GM23338 (cell line): ENCODE measurements at regions not wholly inside any gene's neighbourhood (a gene's known extent, or its start where the extent isn't known, plus 50 kb on each side); places are given as distances from the start of the nearest gene placed in this dataset.

ENCODE experiments used
- ATAC-seq: fragments of 200-7000 bp; cut with Tn5 transposase; 3 replicates; pipeline ENCODE4 v1.9.1; 2020
- DNase-seq: peaks from one replicate; pipeline ENCODE4 v3.0.0-alpha.2; 2015; ENCODE audit warnings: low spot score
- H2AFZ ChIP-seq: fragments of 200-600 bp; sonication (generic); 2 replicates; pipeline ENCODE4 v1.8.0; 2016; ENCODE audit warnings: antibody characterized with exemption, mild to moderate bottlenecking, moderate library complexity
- H3F3A ChIP-seq: fragments of 200-600 bp; sonication (generic); replicated peaks from 2 replicates; pipeline ENCODE4 v1.8.0; 2017; ENCODE audit warnings: antibody characterized with exemption, mixed run types, low read depth
- H3K27ac ChIP-seq: fragments of 200-600 bp; sonication (generic); 2 replicates; pipeline ENCODE4 v1.6.1; 2016; ENCODE audit warnings: low read depth
- H3K27me3 ChIP-seq: fragments of 200-600 bp; sonication (generic); 2 replicates; pipeline ENCODE4 v1.8.0; 2016; ENCODE audit warnings: mild to moderate bottlenecking, mixed run types, moderate library complexity; ENCODE audit not compliant: insufficient read depth
- H3K36me3 ChIP-seq: fragments of 200-600 bp; sonication (generic); 2 replicates; pipeline ENCODE4 v1.8.0; 2016; ENCODE audit warnings: mild to moderate bottlenecking; ENCODE audit not compliant: insufficient read depth
- H3K4me1 ChIP-seq: fragments of 200-600 bp; sonication (generic); 2 replicates; pipeline ENCODE4 v1.8.0; 2016; ENCODE audit warnings: mild to moderate bottlenecking, moderate library complexity; ENCODE audit not compliant: insufficient read depth
- H3K4me2 ChIP-seq: fragments of 200-600 bp; sonication (generic); 2 replicates; pipeline ENCODE4 v1.7.1; 2017; ENCODE audit warnings: mixed run types
- H3K4me3 ChIP-seq: fragments of 200-600 bp; sonication (generic); 2 replicates; pipeline ENCODE4 v1.6.1; 2016; ENCODE audit warnings: mixed run types
- H3K79me2 ChIP-seq: fragments of 200-600 bp; sonication (generic); replicated peaks from 2 replicates; pipeline ENCODE4 v1.8.0; 2017; ENCODE audit warnings: mild to moderate bottlenecking; ENCODE audit not compliant: insufficient read depth
- H3K9me2 ChIP-seq: fragments of 200-600 bp; sonication (generic); 2 replicates; pipeline ENCODE4 v1.8.0; 2017; ENCODE audit not compliant: insufficient read depth
- H4K20me1 ChIP-seq: fragments of 200-600 bp; sonication (generic); replicated peaks from 2 replicates; pipeline ENCODE4 v1.8.0; 2017; ENCODE audit warnings: mild to moderate bottlenecking; ENCODE audit not compliant: insufficient read depth
- H3K27ac Mint-ChIP-seq: 2 replicates; pipeline ENCODE4 v1.8.0; 2020; ENCODE audit warnings: inconsistent platforms, mild to moderate bottlenecking, moderate library complexity, mixed read lengths
- H3K27me3 Mint-ChIP-seq: 3 replicates; pipeline ENCODE4 v1.8.0; 2022; ENCODE audit warnings: low read depth, mild to moderate bottlenecking, moderate library complexity, mixed read lengths, inconsistent platforms; ENCODE audit not compliant: insufficient read depth, poor library complexity
- H3K36me3 Mint-ChIP-seq: 3 replicates; pipeline ENCODE4 v1.8.0; 2021; ENCODE audit warnings: low read depth, mild to moderate bottlenecking, inconsistent platforms, moderate library complexity, mixed read lengths
- H3K4me1 Mint-ChIP-seq: 3 replicates; pipeline ENCODE4 v1.8.0; 2020; ENCODE audit warnings: mild to moderate bottlenecking, inconsistent platforms, mixed read lengths
- H3K4me3 Mint-ChIP-seq: 3 replicates; pipeline ENCODE4 v1.8.0; 2021; ENCODE audit warnings: moderate library complexity, mild to moderate bottlenecking, inconsistent platforms, mixed read lengths
- H3K9me3 Mint-ChIP-seq: 3 replicates; pipeline ENCODE4 v1.8.0; 2020; ENCODE audit warnings: moderate library complexity, mild to moderate bottlenecking, inconsistent platforms, mixed read lengths
- CREB1 ChIP-seq: fragments of 250-450 bp; sonication (Bioruptor Pico); IDR thresholded peaks from 2 replicates; pipeline ENCODE4 v1.5.0; 2020; ENCODE audit warnings: low read depth, mild to moderate bottlenecking, moderate library complexity
- CTCF ChIP-seq, 2 experiments: fragments of 200-600 bp in 1 of 2; sonication (generic) in 1 of 2; conservative IDR thresholded peaks; 2 replicates each; pipeline versions ENCODE4 v1.5.1 to v1.6.1; 2016 to 2017; ENCODE audit warnings: antibody characterized with exemption in 2 of 2, low read depth in 2 of 2, mild to moderate bottlenecking in 2 of 2, moderate library complexity in 1 of 2
- EZH2phosphoT487 ChIP-seq: fragments of 200-600 bp; sonication (generic); IDR thresholded peaks from one replicate; pipeline ENCODE4 v1.8.1; 2018; ENCODE audit warnings: antibody characterized with exemption; ENCODE audit not compliant: unreplicated experiment
- JUNB ChIP-seq: IDR thresholded peaks from one replicate; pipeline ENCODE4 v1.6.1; 2016; ENCODE audit warnings: antibody characterized with exemption; ENCODE audit not compliant: unreplicated experiment
- NANOG ChIP-seq: IDR thresholded peaks from 2 replicates; pipeline ENCODE4 v1.6.1; 2016; ENCODE audit warnings: antibody characterized with exemption, borderline replicate concordance
- POLR2AphosphoS5 ChIP-seq: IDR thresholded peaks from 2 replicates; pipeline ENCODE4 v1.6.1; 2016; ENCODE audit warnings: antibody characterized with exemption, low read depth
- STAT1 ChIP-seq: IDR thresholded peaks from one replicate; pipeline ENCODE4 v1.6.1; 2016; ENCODE audit warnings: antibody characterized with exemption; ENCODE audit not compliant: unreplicated experiment
- ZNF114 ChIP-seq: fragments of 250-450 bp; sonication (Bioruptor Pico); IDR thresholded peaks from 2 replicates; pipeline ENCODE4 v1.5.0; 2020; ENCODE audit warnings: mild to moderate bottlenecking, moderate library complexity
- ZNF331 ChIP-seq: fragments of 250-450 bp; sonication (Bioruptor Pico); IDR thresholded peaks from 2 replicates; pipeline ENCODE4 v1.5.0; 2020; ENCODE audit warnings: low read depth, mild to moderate bottlenecking, moderate library complexity
- TF ChIP-seq, protein P1 (sequence below): IDR thresholded peaks from 2 replicates; pipeline ENCODE4 v1.6.1; 2016; ENCODE audit warnings: antibody characterized with exemption
- TF ChIP-seq, protein P2 (sequence below): IDR thresholded peaks from one replicate; pipeline ENCODE4 v1.6.1; 2018; ENCODE audit warnings: antibody characterized with exemption; ENCODE audit not compliant: unreplicated experiment

DNA sequence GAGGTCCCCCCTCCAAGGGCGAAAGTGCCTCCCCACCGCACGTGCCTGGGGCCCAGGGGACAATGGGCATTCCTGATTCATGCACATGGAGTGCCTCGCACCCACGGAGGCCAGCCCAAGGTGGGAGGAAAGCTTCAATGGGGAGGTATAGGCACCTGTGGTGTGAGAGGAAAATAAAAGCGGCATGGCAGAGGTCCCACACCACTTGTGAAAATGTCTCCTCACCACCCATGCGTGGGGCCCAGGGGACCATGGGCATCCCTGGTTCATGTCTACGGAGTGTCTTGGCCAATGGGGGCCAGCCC, 384.7 kb downstream of the ALG10 start:
- no peak overlapping the region for H3K27ac ChIP-seq
- no peaks in the 10 kb centered on the region for H3K9me2 ChIP-seq
- no peaks in the 10 kb centered on the region for H3K79me2 ChIP-seq
- H4K20me1 ChIP-seq = no peaks in the 10 kb centered on the region
- peaks cover 10% of the 10 kb centered on the region for H3K36me3 ChIP-seq
- DNase-seq (no peak), ATAC-seq (no peak)
- H3K4me2 ChIP-seq = no peak overlapping the region
- H3K27me3 ChIP-seq = no peaks in the 10 kb centered on the region
- H3K4me3 ChIP-seq = no peak overlapping the region
- no peak overlapping the region for H3K4me3 Mint-ChIP-seq
- H3K4me1 Mint-ChIP-seq = no peaks in the 10 kb centered on the region
- peaks cover 99% of the 10 kb centered on the region for H3K9me3 Mint-ChIP-seq
- no peaks in the 10 kb centered on the region for H3F3A ChIP-seq
- H3K36me3 Mint-ChIP-seq = peaks cover 50% of the 10 kb centered on the region
- no peak overlapping the region for H3K27ac Mint-ChIP-seq
- no peak overlapping the region for H2AFZ ChIP-seq
- H3K27me3 Mint-ChIP-seq = peaks cover 3% of the 10 kb centered on the region
- no peaks in the 10 kb centered on the region for H3K4me1 ChIP-seq
- TF ChIP-seq POLR2AphosphoS5 (no peak), EZH2phosphoT487 (no peak)
- TF ChIP-seq, protein P1, sequence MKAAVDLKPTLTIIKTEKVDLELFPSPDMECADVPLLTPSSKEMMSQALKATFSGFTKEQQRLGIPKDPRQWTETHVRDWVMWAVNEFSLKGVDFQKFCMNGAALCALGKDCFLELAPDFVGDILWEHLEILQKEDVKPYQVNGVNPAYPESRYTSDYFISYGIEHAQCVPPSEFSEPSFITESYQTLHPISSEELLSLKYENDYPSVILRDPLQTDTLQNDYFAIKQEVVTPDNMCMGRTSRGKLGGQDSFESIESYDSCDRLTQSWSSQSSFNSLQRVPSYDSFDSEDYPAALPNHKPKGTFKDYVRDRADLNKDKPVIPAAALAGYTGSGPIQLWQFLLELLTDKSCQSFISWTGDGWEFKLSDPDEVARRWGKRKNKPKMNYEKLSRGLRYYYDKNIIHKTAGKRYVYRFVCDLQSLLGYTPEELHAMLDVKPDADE = no peak

- Mint-ChIP-seq H3K4me1 (no peaks in the 10 kb centered on the region), H3K4me3 (no peak overlapping the region), H3K27me3 (peaks cover 3% of the 10 kb centered on the region), H3K9me3 (peaks cover 99% of the 10 kb centered on the region), H3K36me3 (peaks cover 43% of the 10 kb centered on the region), H3K27ac (no peak overlapping the region)
- Histone ChIP-seq H3K27ac (no peak overlapping the region), H3K4me2 (no peak overlapping the region), H4K20me1 (no peaks in the 10 kb centered on the region), H3K4me1 (no peaks in the 10 kb centered on the region), H3K4me3 (no peak overlapping the region), H3K9me2 (no peaks in the 10 kb centered on the region), H3K36me3 (peaks cover 16% of the 10 kb centered on the region), H3K27me3 (no peaks in the 10 kb centered on the region), H2AFZ (no peak overlapping the region), H3F3A (no peaks in the 10 kb centered on the region), H3K79me2 (no peaks in the 10 kb centered on the region)
- ATAC-seq (no peak), DNase-seq (no peak)
- TF ChIP-seq CTCF (conservative IDR thresholded peaks at IDR 0.05; ENCODE audit: low read depth in 2 of 2) = no peak
- TF ChIP-seq, protein P2, sequence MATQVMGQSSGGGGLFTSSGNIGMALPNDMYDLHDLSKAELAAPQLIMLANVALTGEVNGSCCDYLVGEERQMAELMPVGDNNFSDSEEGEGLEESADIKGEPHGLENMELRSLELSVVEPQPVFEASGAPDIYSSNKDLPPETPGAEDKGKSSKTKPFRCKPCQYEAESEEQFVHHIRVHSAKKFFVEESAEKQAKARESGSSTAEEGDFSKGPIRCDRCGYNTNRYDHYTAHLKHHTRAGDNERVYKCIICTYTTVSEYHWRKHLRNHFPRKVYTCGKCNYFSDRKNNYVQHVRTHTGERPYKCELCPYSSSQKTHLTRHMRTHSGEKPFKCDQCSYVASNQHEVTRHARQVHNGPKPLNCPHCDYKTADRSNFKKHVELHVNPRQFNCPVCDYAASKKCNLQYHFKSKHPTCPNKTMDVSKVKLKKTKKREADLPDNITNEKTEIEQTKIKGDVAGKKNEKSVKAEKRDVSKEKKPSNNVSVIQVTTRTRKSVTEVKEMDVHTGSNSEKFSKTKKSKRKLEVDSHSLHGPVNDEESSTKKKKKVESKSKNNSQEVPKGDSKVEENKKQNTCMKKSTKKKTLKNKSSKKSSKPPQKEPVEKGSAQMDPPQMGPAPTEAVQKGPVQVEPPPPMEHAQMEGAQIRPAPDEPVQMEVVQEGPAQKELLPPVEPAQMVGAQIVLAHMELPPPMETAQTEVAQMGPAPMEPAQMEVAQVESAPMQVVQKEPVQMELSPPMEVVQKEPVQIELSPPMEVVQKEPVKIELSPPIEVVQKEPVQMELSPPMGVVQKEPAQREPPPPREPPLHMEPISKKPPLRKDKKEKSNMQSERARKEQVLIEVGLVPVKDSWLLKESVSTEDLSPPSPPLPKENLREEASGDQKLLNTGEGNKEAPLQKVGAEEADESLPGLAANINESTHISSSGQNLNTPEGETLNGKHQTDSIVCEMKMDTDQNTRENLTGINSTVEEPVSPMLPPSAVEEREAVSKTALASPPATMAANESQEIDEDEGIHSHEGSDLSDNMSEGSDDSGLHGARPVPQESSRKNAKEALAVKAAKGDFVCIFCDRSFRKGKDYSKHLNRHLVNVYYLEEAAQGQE = no peak
- TF ChIP-seq ZNF331 = no peak
- no peak for TF ChIP-seq EZH2phosphoT487
- TF ChIP-seq JUNB = no peak
- TF ChIP-seq NANOG = no peak
- no peak for TF ChIP-seq ZNF114 (CRISPR knock-in tag)
- TF ChIP-seq STAT1 = no peak
- no peak for TF ChIP-seq CREB1 (CRISPR knock-in tag)
Measured at GRCh38 chr12:34407813-34408212, 385.5 kb downstream of the ALG10 start.
